ENCODE measurements at regions not wholly inside any gene's neighbourhood (a gene's known extent, or its start where the extent isn't known, plus 50 kb on each side); places are given as distances from the start of the nearest gene placed in this dataset.

GRCh38 chr3:187850258-187850921 lies 105.1 kb upstream of the BCL6 start:
- H3K9ac ChIP-seq (ENCODE audit: control insufficient read depth, insufficient read depth, low read length) = no peak overlapping the region
- DNase-seq (ENCODE audit: low read depth, low spot score) = no peak
- no TSS peak for BruUV-seq (replicated peaks)
- no peak overlapping the region for H3K4me3 ChIP-seq
- no peak overlapping the region for H3K27ac ChIP-seq (ENCODE audit: control insufficient read depth, insufficient read depth)
- FAIRE-seq = no peak
- no peaks in the 10 kb centered on the region for H4K20me1 ChIP-seq (ENCODE audit: control insufficient read depth, insufficient read depth)
- H3K79me2 ChIP-seq (ENCODE audit: control insufficient read depth, insufficient read depth, low read length) = no peaks in the 10 kb centered on the region
- intact Hi-C loops (cut with micrococcal nuclease; ENCODE audit: unreplicated experiment) (no loop called here), in situ Hi-C loops (cut with MboI) (no loop called here)
- H3K36me3 ChIP-seq (ENCODE audit: control insufficient read depth in 2 of 2, insufficient read depth in 2 of 2, low read length in 1 of 2) = no peaks in the 10 kb centered on the region
- H3K27me3 ChIP-seq (replicated peaks in 1 of 2; ENCODE audit: control insufficient read depth in 2 of 2, insufficient read depth in 2 of 2, low read length in 1 of 2) = peaks cover 0 to 4% of the 10 kb centered on the region in 2 experiments; a peak in 1 of 4 replicates
- TF ChIP-seq SIN3A (IDR thresholded peaks at IDR 0.05; ENCODE audit: low read depth, low read length) = no peak
- TF ChIP-seq DPF2 (IDR thresholded peaks at IDR 0.05) = no peak
- no peak for TF ChIP-seq MEF2A (IDR thresholded peaks at IDR 0.05; ENCODE audit: insufficient read depth, low read depth, low read length)
- no peak for TF ChIP-seq NFIC (IDR thresholded peaks at IDR 0.05; ENCODE audit: low read depth, low read length)
- TF ChIP-seq CREM (IDR thresholded peaks at IDR 0.05; ENCODE audit: low read depth) = no peak
- TF ChIP-seq NR2C2 (IDR thresholded peaks at IDR 0.05; ENCODE audit: borderline replicate concordance, control insufficient read depth, insufficient read length, low read depth) = no peak
- no peak for TF ChIP-seq RBBP5 (conservative IDR thresholded peaks at IDR 0.05)
- TF ChIP-seq MYC (IDR thresholded peaks at IDR 0.05; ENCODE audit: insufficient read depth, insufficient read length, insufficient replicate concordance, low read length, severe bottlenecking) = no peak
- TF ChIP-seq LARP7 (IDR thresholded peaks at IDR 0.05) = no peak
- TF ChIP-seq, protein P1, sequence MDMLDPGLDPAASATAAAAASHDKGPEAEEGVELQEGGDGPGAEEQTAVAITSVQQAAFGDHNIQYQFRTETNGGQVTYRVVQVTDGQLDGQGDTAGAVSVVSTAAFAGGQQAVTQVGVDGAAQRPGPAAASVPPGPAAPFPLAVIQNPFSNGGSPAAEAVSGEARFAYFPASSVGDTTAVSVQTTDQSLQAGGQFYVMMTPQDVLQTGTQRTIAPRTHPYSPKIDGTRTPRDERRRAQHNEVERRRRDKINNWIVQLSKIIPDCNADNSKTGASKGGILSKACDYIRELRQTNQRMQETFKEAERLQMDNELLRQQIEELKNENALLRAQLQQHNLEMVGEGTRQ (IDR thresholded peaks at IDR 0.05; ENCODE audit: borderline replicate concordance, low read depth, low read length) = no peak
- no peak for TF ChIP-seq RCOR1 (conservative IDR thresholded peaks at IDR 0.05; ENCODE audit: low read depth, low read length)
- CTCF ChIA-PET = interaction anchor here (1.1 kb wide), 1 partner anchor 109 kb away, joined by 3 read pairs; no protein-coding TSS in a partner anchor
- RAD21 ChIA-PET (ENCODE audit: unreplicated experiment) = no interaction called here
- no peaks in the 10 kb centered on the region for H3K4me1 ChIP-seq (ENCODE audit: control insufficient read depth, insufficient read depth, low read length)
- H3K4me2 ChIP-seq (ENCODE audit: control insufficient read depth, insufficient read depth) = no peak overlapping the region
- no peak for ATAC-seq
- no peak overlapping the region for H2AFZ ChIP-seq (ENCODE audit: control insufficient read depth, low read depth, low read length)
- H3K9me3 ChIP-seq (replicated peaks; ENCODE audit: control insufficient read depth, insufficient read depth, low read length) = peaks cover 5% of the 10 kb centered on the region; the same call in 1 of the 3 replicates
- SMC1A ChIA-PET (ENCODE audit: uncharacterized antibody, unreplicated experiment) = no interaction called here
- 50% methylated on average over 4 of the region's 4 CpGs for WGBS (ENCODE audit: insufficient coverage, insufficient replicate concordance, low lambda C conversion rate, missing lambda C conversion rate)
- POLR2A ChIA-PET = no interaction called here
